ENCODE measurements at regions not wholly inside any gene's neighbourhood (a gene's known extent, or its start where the extent isn't known, plus 50 kb on each side); places are given as distances from the start of the nearest gene placed in this dataset.

GRCh38 chr7:70907259-70908247 lies 224.4 kb upstream of the GALNT17 start:
- no peaks in the 10 kb centered on the region for H3K27me3 ChIP-seq (ENCODE audit: insufficient read depth, low read length)
- WGBS, result 82% methylated on average over 6 of the region's 6 CpGs
- H3K9me3 ChIP-seq (ENCODE audit: insufficient read depth, low read depth, low read length), result no peaks in the 10 kb centered on the region
- no peak overlapping the region for H3K4me3 ChIP-seq (ENCODE audit: low read length)
- H3K4me1 ChIP-seq (ENCODE audit: insufficient read depth, low read length), result peaks cover 21% of the 10 kb centered on the region
- no peaks in the 10 kb centered on the region for H3K36me3 ChIP-seq (ENCODE audit: insufficient read depth, low read length)
- no peak overlapping the region for H3K27ac ChIP-seq (ENCODE audit: low read depth, low read length)
- H3K9ac ChIP-seq (ENCODE audit: low read depth, low read length), result no peak overlapping the region

GRCh38 chr7:70913924-70914323 lies 218.0 kb upstream of the GALNT17 start:
- H3K9me3 ChIP-seq (ENCODE audit: insufficient read depth, low read depth, low read length), result no peaks in the 10 kb centered on the region
- H3K27ac ChIP-seq (ENCODE audit: low read depth, low read length), result no peak overlapping the region
- H3K4me1 ChIP-seq (ENCODE audit: insufficient read depth, low read length), result peaks cover 4% of the 10 kb centered on the region; the same call in 1 of the 2 replicates
- no peak overlapping the region for H3K9ac ChIP-seq (ENCODE audit: low read depth, low read length)
- no peaks in the 10 kb centered on the region for H3K27me3 ChIP-seq (ENCODE audit: insufficient read depth, low read length)
- no peaks in the 10 kb centered on the region for H3K36me3 ChIP-seq (ENCODE audit: insufficient read depth, low read length)
- WGBS, result 79% methylated on average over 3 of the region's 4 CpGs
- no peak overlapping the region for H3K4me3 ChIP-seq (ENCODE audit: low read length)

- Histone ChIP-seq H3K4me3 (ENCODE audit: low read length) (no peak overlapping the region), H3K36me3 (ENCODE audit: insufficient read depth, low read length) (no peaks in the 10 kb centered on the region), H3K9ac (ENCODE audit: low read depth, low read length) (no peak overlapping the region), H3K4me1 (ENCODE audit: insufficient read depth, low read length) (no peaks in the 10 kb centered on the region), H3K27me3 (ENCODE audit: insufficient read depth, low read length) (no peaks in the 10 kb centered on the region), H3K9me3 (ENCODE audit: insufficient read depth, low read depth, low read length) (no peaks in the 10 kb centered on the region), H3K27ac (ENCODE audit: low read depth, low read length) (no peak overlapping the region)
- 97% methylated on average over 2 of the region's 2 CpGs for WGBS
Observed at GRCh38 chr7:70915067-70915466, 216.9 kb upstream of the GALNT17 start.

- H3K9me3 ChIP-seq (ENCODE audit: insufficient read depth, low read depth, low read length), result no peaks in the 10 kb centered on the region
- H3K4me1 ChIP-seq (ENCODE audit: insufficient read depth, low read length), result no peaks in the 10 kb centered on the region
- H3K27me3 ChIP-seq (ENCODE audit: insufficient read depth, low read length), result no peaks in the 10 kb centered on the region
- no peak overlapping the region for H3K27ac ChIP-seq (ENCODE audit: low read depth, low read length)
- WGBS, result 50% methylated on average over 4 of the region's 4 CpGs
- H3K9ac ChIP-seq (ENCODE audit: low read depth, low read length), result no peak overlapping the region
- no peaks in the 10 kb centered on the region for H3K36me3 ChIP-seq (ENCODE audit: insufficient read depth, low read length)
- no peak overlapping the region for H3K4me3 ChIP-seq (ENCODE audit: low read length)
Observed at GRCh38 chr7:70919481-70920073, 212.4 kb upstream of the GALNT17 start.

DNA sequence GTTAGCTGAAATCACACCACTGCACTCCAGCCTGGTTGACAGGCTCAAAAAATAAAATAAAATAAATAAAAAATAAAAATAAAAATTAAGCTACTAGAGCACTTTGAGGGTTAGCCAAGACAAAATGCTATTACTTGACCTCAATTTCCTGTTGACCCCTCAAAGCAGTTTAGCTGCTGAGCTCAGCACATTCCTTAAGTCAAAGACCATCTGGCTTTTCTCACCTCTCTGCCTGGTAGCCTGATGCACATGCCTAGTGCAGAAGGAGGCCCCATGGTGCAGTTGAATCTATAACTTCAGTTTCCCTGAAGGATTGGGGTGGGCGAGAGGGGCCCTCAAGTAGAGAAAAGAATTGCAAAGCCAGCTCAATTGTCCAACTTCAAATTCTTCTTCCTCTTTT lies 211.1 kb upstream of the GALNT17 start:
- H3K27me3 ChIP-seq (ENCODE audit: insufficient read depth, low read length), result no peaks in the 10 kb centered on the region
- no peaks in the 10 kb centered on the region for H3K36me3 ChIP-seq (ENCODE audit: insufficient read depth, low read length)
- no peak overlapping the region for H3K4me3 ChIP-seq (ENCODE audit: low read length)
- H3K9me3 ChIP-seq (ENCODE audit: insufficient read depth, low read depth, low read length), result no peaks in the 10 kb centered on the region
- no peak overlapping the region for H3K9ac ChIP-seq (ENCODE audit: low read depth, low read length)
- 89% methylated on average over 1 of the region's 1 CpG for WGBS
- no peak overlapping the region for H3K27ac ChIP-seq (ENCODE audit: low read depth, low read length)
- H3K4me1 ChIP-seq (ENCODE audit: insufficient read depth, low read length), result peaks cover 4% of the 10 kb centered on the region; the same call in 1 of the 2 replicates

DNA sequence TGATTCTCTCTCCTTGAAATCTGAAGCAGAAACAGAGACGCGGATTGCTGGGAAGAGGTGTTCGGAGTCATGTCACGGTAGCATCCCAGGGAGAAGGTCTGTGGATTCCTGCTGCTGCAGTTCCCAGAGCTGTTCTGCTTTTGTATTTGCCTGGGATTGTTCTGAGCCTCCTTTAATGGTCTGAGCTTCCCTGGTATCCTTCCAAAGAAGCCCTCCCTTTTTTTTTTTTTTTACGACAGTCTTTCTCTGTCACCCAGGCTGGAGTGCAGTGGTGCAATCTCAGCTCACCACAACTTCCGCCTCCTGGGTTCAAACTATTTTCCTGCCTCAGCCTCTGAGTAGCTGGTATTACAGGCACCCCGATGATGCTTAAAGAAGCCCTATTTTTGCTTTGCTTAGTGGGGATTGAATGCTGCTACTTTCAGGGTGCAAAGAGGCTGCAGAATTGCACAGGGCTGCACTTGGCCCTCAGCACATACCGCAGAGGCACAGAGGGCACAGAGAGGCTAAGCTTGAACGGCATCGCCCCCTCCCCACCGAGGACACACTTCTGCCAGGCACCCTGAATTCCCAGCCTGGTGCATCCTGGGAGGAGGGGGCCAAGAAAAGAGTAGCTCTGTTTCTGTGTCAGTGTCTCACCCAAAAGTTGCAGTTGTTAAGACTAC lies 208.6 kb upstream of the GALNT17 start:
- no peaks in the 10 kb centered on the region for H3K9me3 ChIP-seq (ENCODE audit: insufficient read depth, low read depth, low read length)

DNA sequence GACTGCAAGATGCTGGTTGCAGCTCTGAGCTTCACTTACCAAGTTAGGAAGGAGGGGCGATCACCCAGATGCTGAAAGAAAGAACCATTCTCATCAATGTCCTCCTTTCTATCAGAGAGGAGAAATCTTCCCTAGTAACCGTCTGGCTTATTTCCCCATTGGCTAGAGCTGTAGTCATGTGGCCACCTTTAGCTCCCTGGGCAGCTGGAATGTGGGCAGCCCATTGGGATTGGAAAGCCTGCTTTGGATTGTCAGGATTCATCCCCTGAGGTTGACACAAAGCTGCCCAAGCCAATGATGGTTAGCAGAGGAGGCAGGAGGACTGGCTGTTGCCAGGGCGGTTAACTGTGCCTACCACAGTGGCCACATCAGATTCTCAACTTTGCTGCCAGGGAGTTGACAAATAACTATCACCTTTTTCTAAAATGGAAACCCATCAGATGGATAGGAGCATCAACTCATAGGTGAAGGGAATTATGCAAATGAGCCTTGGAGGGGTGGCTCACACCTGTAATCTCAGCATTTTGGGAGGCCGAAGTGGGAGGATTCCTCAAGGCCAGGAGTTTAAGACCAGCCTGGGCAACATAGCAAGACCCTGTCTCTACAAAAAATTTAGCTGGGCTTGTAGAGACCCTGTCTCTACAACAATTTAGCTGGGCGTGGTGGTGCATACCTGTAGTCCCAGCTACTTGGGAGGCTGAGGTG lies 206.4 kb upstream of the GALNT17 start:
- Histone ChIP-seq H3K4me1 (ENCODE audit: insufficient read depth, low read length) (peaks cover 4% of the 10 kb centered on the region; the same call in 1 of the 2 replicates), H3K4me3 (ENCODE audit: low read length) (no peak overlapping the region), H3K27me3 (ENCODE audit: insufficient read depth, low read length) (no peaks in the 10 kb centered on the region), H3K36me3 (ENCODE audit: insufficient read depth, low read length) (no peaks in the 10 kb centered on the region), H3K27ac (ENCODE audit: low read depth, low read length) (no peak overlapping the region; the same call in 1 of the 2 replicates), H3K9ac (ENCODE audit: low read depth, low read length) (no peak overlapping the region), H3K9me3 (ENCODE audit: insufficient read depth, low read depth, low read length) (no peaks in the 10 kb centered on the region)
- WGBS, result 88% methylated on average over 5 of the region's 5 CpGs

More for the DNA sequence above, 208.6 kb upstream of the GALNT17 start:
- Histone ChIP-seq H3K4me3 (ENCODE audit: low read length) (no peak overlapping the region), H3K36me3 (ENCODE audit: insufficient read depth, low read length) (no peaks in the 10 kb centered on the region), H3K27ac (ENCODE audit: low read depth, low read length) (no peak overlapping the region), H3K9ac (ENCODE audit: low read depth, low read length) (no peak overlapping the region), H3K27me3 (ENCODE audit: insufficient read depth, low read length) (no peaks in the 10 kb centered on the region), H3K4me1 (ENCODE audit: insufficient read depth, low read length) (peaks cover 4% of the 10 kb centered on the region; the same call in 1 of the 2 replicates)
- WGBS, result 81% methylated on average over 11 of the region's 11 CpGs

GRCh38 chr7:70926666-70927065 lies 205.3 kb upstream of the GALNT17 start:
- 94% methylated on average over 4 of the region's 4 CpGs for WGBS
- no peaks in the 10 kb centered on the region for H3K36me3 ChIP-seq (ENCODE audit: insufficient read depth, low read length)
- no peak overlapping the region for H3K4me3 ChIP-seq (ENCODE audit: low read length)
- no peak overlapping the region for H3K9ac ChIP-seq (ENCODE audit: low read depth, low read length)
- no peaks in the 10 kb centered on the region for H3K9me3 ChIP-seq (ENCODE audit: insufficient read depth, low read depth, low read length)
- peaks cover 4% of the 10 kb centered on the region; the same call in 1 of the 2 replicates for H3K4me1 ChIP-seq (ENCODE audit: insufficient read depth, low read length)
- no peaks in the 10 kb centered on the region for H3K27me3 ChIP-seq (ENCODE audit: insufficient read depth, low read length)
- H3K27ac ChIP-seq (ENCODE audit: low read depth, low read length), result no peak overlapping the region

DNA sequence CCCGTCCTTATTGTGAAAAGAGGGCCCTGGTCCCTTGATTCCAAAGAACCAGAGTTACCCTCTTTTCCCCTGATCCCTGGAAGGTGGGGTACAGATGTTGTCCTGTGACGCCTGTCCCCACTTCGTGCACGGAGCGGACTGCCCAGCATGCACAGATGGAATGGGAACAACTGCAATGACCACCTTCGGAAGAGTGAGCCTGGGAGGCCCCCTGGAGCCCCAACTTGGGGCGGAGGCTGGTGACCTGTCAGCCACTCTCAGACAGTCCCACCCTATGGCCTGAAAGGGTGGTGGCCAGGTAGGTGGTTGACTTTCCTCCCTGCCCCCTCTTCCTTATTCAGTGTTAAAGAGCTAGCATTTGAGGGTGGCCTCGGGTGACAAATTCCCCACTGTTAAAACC lies 196.6 kb upstream of the GALNT17 start:
- H3K27me3 ChIP-seq (ENCODE audit: insufficient read depth, low read length), result no peaks in the 10 kb centered on the region
- H3K27ac ChIP-seq (ENCODE audit: low read depth, low read length), result no peak overlapping the region
- WGBS, result 89% methylated on average over 8 of the region's 8 CpGs
- no peak overlapping the region for H3K4me3 ChIP-seq (ENCODE audit: low read length)
- no peaks in the 10 kb centered on the region for H3K9me3 ChIP-seq (ENCODE audit: insufficient read depth, low read depth, low read length)
- no peaks in the 10 kb centered on the region for H3K36me3 ChIP-seq (ENCODE audit: insufficient read depth, low read length)
- H3K4me1 ChIP-seq (ENCODE audit: insufficient read depth, low read length), result peaks cover 12% of the 10 kb centered on the region
- H3K9ac ChIP-seq (ENCODE audit: low read depth, low read length), result no peak overlapping the region

DNA sequence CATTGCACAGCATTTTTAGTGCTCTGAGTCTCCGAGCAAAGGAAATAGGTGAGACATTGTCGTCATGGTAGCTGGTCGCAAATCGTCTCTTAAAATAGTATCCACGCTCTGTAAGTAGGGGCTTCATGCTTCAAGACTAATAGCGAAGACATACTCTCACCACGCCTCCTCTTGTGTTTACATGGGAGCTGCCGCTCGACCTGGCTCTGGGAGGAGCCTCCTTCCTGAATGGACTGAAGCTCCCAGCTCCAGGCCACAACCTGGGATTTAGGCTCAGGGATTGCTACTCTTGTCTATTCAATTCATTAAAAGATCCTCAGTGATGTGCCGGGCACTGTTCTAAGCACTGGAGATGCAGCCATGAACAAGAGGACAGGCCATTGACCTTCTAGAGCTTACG lies 196.1 kb upstream of the GALNT17 start:
- Histone ChIP-seq H3K9me3 (ENCODE audit: insufficient read depth, low read depth, low read length) (no peaks in the 10 kb centered on the region), H3K27me3 (ENCODE audit: insufficient read depth, low read length) (no peaks in the 10 kb centered on the region), H3K9ac (ENCODE audit: low read depth, low read length) (no peak overlapping the region), H3K36me3 (ENCODE audit: insufficient read depth, low read length) (no peaks in the 10 kb centered on the region), H3K4me3 (ENCODE audit: low read length) (no peak overlapping the region), H3K4me1 (ENCODE audit: insufficient read depth, low read length) (peaks cover 12% of the 10 kb centered on the region), H3K27ac (ENCODE audit: low read depth, low read length) (no peak overlapping the region)
- WGBS, result 81% methylated on average over 11 of the region's 11 CpGs
